Stimulated activated CD4-positive, alpha-beta T cell treated with anti-CD3 and anti-CD28 coated beads, Interleukin-1b, Interleukin-23, amount 100 ng/mL, for 24 hours (primary cell): ENCODE measurements at regions not wholly inside any gene's neighbourhood (a gene's known extent, or its start where the extent isn't known, plus 50 kb on each side); places are given as distances from the start of the nearest gene placed in this dataset.

ENCODE experiments used
- DNase-seq, 4 experiments: peaks; one replicate each; pipeline ENCODE4 v3.0.0-alpha.2; 2020; ENCODE audit warnings: low read depth in 4 of 4, low spot score in 1 of 4

DNA sequence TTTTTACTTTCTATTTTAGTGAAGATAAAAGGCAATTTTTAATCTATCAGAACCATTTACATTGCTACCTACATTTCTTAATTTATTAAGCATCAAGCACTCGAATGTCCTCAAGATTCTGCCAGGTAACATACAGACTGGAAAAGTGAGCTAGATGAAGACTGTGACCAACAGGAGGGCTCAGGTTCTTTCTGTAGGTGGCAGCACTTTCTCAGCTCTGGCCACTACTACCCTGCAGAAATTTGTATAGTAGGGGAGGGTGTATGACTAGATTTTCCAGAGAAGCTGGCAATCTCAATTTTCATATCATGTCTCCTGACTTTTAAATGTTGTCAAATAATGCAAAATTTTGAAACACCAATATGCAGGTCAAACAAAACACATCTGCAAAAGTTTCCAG is 165.0 kb upstream of the SUCLG2 start:
- no peak for DNase-seq

- no peak for DNase-seq
Measured at GRCh38 chr3:67809370-67809935, 155.0 kb upstream of the SUCLG2 start.

GRCh38 chr3:67808906-67809305 is 154.5 kb upstream of the SUCLG2 start:
- no peak for DNase-seq

DNA sequence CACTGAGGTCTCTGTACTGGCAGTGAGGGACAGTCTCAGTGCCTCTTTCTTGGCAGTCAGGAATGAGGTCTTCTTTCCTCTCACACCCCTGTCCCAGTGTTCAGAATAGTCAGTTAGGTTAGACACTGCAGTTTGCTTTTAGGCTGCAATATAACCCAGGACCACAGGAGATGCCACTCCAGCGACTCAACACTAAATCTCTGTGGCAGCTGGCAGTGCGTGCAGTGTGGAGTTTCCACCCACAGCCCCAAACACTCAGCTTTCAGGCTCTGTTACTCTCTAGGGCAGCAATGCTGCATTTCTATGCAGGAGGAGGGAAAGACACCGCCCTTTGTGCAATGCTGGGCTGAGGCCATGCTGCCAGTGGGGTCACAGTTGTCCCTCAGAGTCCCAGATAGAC is 150.2 kb upstream of the SUCLG2 start:
- DNase-seq: no peak

GRCh38 chr3:67804089-67804488 is 149.7 kb upstream of the SUCLG2 start:
- no peak for DNase-seq

GRCh38 chr3:67798412-67798811 is 144.0 kb upstream of the SUCLG2 start:
- DNase-seq: no peak

DNA sequence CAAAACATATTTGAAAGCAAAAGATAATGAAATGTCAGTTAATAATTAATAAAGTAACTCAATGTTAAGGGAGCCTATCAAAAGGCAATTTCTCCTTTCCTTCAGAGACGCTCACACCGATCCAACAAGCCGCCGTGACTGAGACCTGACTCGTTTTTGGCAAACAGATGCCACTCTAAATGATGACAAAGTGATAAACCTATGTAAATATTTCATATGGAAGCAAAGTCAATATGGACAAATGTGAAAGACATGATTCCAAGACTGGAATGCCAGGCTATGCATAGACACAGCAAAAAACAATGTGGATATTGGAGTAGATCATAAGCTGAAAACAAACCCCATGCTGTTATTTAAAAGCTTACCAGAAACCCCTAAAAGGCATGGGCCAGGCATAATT is 137.2 kb upstream of the SUCLG2 start:
- DNase-seq: no peak

DNA sequence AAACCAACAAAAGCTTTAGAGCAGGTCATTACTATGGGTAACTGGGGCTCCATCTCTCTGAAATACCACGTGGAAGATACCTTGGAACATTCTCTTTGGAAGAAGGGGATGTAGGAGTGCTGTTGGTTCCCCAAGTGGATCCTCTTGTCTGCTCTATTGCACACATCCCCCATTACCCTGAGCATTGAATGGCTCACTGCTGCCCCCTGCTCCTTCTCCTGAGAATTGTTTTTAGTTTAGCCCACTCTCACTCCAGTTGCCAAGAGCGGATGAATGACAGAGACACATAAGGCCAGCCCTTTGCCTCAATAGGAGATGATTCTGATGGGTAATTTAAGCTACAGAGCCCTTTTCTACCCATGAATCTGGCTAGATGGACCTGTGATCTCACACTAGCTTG is 135.6 kb upstream of the SUCLG2 start:
- DNase-seq: peak; percentile 16 to 43 (median 32)

DNA sequence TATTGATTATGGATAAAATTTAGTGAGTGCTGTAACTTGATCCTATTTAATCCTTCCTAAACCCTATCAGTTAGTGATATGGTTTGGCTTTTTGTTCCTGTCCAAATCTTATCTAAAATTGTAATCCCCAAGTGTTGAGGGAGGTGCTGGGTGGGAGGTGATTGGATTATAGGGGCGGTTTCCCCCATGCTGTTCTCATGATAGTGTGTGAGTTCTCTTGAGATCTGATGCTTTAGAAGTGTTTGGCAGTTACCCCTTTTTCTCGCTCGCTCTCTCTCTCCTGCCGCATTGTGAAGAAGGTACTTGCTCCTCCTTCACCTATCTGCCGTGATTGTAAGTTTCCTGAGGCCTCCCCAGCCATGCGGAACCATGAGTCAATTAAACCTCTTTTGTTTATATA is 134.0 kb upstream of the SUCLG2 start:
- no peak for DNase-seq

DNA sequence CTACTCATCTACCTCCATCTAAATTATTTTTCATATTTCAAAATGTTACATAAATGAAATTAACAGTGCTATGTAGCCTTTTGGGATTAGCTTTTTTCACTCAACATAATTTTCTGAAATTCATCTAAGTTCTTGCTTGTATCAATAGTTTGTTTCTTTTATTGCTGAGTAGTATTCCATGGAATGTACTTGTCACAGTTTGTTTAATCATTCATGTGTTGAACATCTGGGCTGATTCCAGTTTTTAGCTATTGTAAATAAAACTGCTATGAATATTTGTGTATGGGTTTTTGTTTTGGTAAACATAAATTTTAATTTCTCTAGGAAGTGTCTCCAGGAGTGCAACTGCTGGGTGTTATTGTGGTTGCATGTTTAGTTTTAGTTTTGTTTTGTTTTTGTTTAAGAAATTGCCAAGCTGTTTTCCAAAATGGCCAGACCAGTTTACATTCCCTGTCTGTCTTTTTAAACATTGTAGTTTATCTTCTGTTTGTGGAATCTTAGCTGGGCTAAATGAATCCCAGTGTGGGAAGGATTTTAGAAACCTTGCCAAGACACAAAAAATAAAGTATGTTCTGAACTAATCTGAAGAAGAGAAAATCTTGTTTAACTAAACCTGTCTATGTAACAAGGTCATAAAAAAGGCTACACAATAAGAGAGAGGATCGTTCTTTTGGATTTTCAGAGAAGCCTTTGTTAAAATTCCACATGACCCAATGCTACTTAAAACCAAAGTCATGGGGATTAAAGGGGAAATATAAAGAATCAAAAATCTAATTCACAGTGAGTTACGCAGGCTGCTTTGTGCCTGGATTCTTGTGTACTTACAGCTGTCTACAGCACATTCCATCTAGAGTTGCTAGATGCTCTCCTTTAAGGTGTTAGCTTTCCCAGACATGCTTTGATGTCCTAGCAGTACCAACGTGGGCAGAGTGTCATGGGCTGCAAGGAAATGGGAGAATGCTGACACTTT is 129.2 kb upstream of the SUCLG2 start:
- DNase-seq: no peak

- DNase-seq: no peak
Measured at GRCh38 chr3:67781871-67782270, 127.5 kb upstream of the SUCLG2 start.

GRCh38 chr3:67781218-67781617 is 126.8 kb upstream of the SUCLG2 start:
- no peak for DNase-seq

GRCh38 chr3:67774676-67775075 is 120.3 kb upstream of the SUCLG2 start:
- no peak for DNase-seq

DNA sequence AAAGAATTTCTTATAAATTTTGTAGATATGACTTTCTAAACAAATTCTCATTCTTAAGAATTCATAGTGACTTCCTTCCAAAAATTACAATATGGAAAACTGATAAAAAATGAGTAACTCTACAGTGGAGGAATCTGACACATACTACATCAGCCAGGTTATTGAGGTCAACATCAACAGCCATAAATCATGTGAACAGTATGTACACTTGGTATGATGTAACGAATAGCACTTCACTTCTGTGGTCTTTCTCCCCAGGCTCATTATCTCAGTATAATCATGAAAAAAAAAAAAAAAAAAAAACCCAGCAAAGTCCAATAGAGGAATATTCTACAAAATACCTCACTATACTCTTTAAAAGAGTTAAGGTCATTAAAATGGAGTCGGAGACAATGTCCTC is 111.2 kb upstream of the SUCLG2 start:
- no peak for DNase-seq

DNA sequence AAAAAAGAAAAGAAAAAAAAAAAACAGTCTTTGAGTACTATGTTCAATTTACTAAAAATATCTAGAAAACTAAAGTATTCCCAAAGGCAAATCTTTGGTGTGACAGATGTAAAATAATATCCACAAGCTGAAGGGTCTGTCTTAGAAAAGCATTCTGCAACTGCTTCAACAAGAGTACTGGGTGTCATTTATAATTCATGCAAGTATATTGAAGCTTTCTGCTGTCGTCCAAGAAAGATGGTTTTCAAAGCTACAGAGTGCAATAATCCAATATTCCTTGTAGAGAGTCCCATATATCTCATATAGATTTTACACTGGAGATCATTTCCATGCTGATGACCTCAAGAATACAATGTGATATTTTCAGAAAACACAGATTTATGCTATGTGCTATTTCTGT is 90.9 kb upstream of the SUCLG2 start:
- no peak for DNase-seq

- DNase-seq: no peak
Measured at GRCh38 chr3:67744699-67745098, 90.3 kb upstream of the SUCLG2 start.

DNA sequence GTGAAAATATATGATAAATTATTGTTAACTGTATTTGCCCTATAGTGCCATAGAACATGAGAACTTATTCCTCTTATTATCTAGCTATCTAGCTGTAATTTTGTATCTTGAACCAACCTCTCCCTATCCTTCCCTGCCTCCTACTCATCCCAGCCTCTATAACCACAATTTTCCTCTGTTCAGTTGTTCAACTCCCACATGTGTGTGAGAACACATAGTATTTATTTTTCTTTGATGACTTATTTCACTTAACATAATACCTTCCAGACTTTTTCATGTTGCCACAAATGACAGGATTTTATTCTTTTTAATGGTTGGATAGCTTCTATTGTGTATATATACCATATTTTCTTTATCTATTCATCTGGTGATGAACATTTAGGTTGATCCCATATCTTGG is 85.4 kb upstream of the SUCLG2 start:
- no peak for DNase-seq

GRCh38 chr3:67737906-67738865 is 83.8 kb upstream of the SUCLG2 start:
- no peak for DNase-seq

DNA sequence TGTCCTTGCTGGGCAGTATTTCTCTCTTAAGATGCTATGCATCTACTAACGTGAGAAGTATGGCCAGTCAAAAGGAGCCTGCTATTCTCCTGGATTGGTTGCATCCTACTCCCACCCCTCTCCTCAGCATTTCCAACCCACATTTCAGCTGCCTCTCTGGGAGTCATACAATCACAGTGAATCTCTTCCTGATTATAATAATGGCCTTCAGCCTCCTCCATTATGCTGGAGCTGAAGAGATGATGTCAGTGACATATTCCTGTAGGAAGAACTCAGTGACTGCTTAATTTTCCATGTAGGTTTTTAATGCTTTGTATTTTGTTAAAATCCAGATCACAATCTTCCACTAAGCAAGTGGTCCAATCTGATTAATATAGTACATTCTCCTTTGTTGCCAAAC is 82.7 kb upstream of the SUCLG2 start:
- DNase-seq: no peak

GRCh38 chr3:67733269-67733950 is 79.0 kb upstream of the SUCLG2 start:
- DNase-seq: no peak

GRCh38 chr3:67724434-67724833 is 70.0 kb upstream of the SUCLG2 start:
- no peak for DNase-seq
